Stimulated activated CD8-positive, alpha-beta memory T cell treated with anti-CD3 and anti-CD28 coated beads, Interleukin-12 subunit alpha, Interleukin-12 subunit beta, amount 100 ng/mL, for 24 hours (primary cell): ENCODE measurements at regions not wholly inside any gene's neighbourhood (a gene's known extent, or its start where the extent isn't known, plus 50 kb on each side); places are given as distances from the start of the nearest gene placed in this dataset.

Source experiments
- DNase-seq: peaks from one replicate; pipeline ENCODE4 v3.0.0-alpha.2; 2020; ENCODE audit errors: extremely low read depth

GRCh38 chr2:12284487-12284886 is 432.2 kb upstream of the TRIB2 start:
- DNase-seq = no peak

DNA sequence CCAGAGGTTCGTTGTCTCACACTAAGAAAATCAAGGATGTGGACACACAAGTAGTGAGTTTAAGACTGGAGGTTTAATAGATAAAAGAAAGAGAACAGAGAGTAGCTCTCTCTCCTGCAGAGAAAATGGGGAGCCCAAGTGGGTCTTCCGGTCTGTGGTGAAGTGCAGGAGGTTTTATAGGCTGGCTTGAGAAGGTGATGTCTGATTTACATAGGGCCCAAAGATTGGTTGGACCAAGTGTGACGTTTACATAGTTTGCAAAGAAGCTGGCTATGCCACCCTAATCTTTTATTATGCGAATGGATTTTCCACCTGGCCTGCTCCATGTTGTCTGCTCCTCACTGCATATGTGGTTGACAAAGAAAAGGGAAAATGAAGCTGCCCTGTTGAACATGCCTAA is 430.4 kb upstream of the TRIB2 start:
- DNase-seq = no peak

DNA sequence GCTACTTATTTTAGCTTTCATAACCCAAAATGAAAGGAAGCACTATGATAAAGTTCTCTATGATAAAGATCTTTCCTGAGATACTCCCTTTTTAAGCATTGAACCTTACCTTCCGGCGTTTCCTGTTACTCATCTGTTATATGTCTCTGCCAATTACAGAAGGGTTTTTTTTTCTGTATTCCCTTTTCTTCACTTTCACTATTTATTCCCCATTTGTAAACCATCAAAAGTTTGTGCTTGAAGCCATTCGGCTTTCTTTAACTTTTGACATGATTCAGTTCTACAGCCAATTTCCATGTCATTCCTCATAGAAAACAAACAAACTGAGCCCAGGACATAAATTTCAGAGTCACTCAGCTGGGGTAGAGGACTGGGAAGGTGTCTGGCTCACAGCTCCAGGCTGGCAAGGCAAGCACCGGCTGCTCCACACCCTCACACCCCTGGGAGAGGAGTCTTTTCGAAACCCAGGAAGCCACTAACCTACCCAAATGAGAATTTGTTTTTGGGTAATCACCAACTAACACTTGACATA is 429.4 kb upstream of the TRIB2 start:
- DNase-seq = no peak

- DNase-seq = no peak
These were observed 428.7 kb upstream of the TRIB2 start for GRCh38 chr2:12288048-12288447.

- DNase-seq = no peak
These were observed 427.5 kb upstream of the TRIB2 start for GRCh38 chr2:12289120-12289802.

- DNase-seq = no peak
These were observed 425.4 kb upstream of the TRIB2 start for GRCh38 chr2:12291303-12291702.

DNA sequence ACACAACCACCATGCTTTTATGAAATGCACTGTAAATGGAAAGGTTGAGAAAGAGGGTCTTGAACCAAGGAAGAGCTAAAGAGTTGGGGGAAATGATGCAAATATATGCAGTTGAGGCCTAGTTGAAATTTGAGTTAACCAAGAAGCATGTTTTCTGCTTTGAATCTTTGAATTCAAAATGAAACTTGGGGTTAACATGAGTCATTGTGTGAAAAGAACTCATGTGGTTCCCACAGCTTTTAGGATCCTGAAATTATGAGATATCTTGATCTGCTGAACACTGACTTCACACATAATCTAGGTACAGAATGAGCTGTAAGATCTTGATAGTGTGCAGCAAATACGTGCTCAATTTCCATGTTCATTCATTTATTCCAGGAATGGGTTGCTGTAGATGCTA is 422.9 kb upstream of the TRIB2 start:
- DNase-seq = no peak

- DNase-seq = no peak
These were observed 420.7 kb upstream of the TRIB2 start for GRCh38 chr2:12295856-12296519.

GRCh38 chr2:12296915-12297314 is 419.8 kb upstream of the TRIB2 start:
- DNase-seq = no peak

DNA sequence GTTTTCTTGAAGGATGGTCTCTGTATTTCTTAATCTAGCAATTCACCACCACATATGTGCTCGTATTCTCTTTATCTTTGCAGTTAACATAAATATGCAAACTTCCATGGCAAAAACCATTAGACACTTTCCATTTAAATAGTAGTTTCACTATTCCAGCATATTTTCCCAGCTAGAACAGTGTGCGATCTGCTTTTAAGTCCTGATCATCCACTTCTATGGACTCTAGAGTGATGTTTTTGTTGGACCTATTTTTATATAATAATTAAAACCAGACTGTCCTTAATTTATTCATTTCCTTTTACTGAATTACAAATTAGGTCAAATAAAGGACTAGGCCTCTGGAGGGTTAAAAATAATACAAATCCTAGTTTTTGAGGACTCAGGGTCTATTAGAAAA is 418.4 kb upstream of the TRIB2 start:
- no peak for DNase-seq

DNA sequence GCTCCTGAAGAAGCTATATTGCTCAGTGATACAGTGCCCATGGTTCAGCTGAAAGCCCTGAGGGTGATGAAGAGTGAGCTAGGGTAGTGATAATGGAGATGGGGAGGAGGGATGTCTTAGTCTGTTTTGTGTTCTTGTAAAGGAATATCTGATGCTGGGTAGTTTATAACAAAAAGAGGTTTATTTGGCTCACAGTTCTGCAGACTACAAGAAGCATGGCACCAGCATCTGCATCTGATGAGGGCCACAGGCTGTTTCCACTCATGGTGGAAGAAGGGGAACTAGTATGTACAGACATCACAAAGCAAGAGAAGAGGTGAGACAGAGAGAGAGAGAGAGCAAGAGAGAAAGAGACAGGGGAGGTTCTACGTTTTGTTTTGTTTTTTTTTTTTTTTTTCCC is 417.3 kb upstream of the TRIB2 start:
- no peak for DNase-seq

DNA sequence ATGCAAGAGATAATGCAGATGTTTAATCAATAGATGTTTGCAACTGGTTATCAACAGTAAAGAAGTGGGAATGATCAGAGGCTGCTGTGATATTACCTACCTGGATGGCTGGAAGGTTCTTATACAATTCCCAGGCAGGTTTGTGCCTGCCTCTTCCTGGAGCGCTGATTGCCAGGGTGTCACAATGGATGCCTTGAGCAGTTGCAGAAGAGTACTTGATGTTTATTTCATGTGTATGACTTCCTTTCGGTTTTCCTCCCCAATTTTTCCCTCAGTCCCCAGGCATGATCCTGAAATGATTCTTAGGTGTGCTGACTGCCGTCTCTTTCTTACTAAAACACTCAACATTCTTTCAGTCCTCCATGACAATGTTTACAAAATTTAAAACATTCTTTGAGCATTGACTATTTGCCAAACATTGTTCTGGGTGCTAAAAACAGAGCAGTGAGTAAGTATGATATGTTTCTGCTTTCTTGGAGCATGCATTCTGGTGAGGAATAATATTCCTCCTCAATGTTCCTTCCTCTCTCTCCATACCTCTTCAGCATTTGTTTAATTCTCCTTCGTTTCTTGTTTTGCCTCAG is 416.6 kb upstream of the TRIB2 start:
- no peak for DNase-seq

DNA sequence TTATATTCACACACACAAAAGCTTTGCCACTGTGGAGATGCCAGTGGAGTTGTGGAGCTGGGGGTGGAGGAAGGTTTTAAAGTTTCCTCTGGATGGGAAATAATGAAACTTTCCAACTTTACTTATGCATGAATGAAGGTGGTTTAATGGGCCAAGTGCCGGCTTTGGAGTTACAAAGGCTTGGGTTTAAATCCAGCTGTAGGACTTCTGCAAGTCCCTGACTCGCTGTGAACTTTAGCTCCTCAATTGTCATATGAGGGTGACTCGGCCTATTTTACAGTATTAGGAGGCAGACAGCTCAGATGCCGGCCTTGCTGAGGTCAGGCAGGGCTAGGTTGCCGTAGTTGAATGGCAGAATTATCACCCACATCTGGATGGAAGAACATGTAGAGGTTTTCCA is 415.8 kb upstream of the TRIB2 start:
- no peak for DNase-seq

- no peak for DNase-seq
These were observed 414.6 kb upstream of the TRIB2 start for GRCh38 chr2:12302140-12302539.

GRCh38 chr2:12302691-12303090 is 414.0 kb upstream of the TRIB2 start:
- DNase-seq = no peak

DNA sequence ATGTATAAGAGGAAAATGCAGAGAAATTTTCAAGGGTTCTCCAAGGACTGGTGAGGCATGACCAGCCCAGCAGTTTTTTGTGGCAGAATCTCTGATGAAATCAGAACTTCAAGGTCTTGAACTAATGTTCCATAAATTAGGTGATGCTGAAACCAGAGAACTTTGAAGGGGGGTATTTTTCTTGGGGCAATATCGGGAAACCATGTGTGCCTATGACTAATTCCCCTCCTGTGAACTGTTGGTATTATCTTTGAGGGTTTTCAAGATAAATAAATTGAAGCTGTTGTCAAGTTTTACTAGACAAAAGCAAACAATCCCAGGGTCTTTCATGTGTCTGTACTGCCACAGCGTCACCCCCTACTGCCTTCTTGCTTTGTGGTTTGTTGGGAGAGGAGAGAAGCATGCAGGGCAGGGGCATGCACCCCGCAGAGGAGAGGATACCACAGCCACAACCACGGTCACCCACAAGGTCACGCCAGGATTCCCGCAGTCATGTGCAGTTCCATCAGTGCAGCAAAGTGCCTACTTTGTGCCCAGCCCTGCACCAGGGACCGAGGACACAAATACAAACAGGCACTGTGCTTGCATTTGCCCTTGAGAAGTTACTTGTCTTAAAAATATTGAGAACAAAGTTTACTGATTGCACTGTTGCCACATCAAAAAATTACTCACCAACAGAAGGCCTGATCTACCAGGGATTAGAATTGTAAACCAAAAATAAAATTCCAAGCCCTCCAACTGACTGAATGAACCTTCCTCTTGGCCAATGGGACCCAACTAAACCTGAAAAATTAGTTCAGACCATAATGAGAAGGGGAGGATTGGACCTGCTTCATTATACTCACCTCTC is 413.3 kb upstream of the TRIB2 start:
- peak; percentile 1 for DNase-seq

- no peak for DNase-seq
These were observed 412.1 kb upstream of the TRIB2 start for GRCh38 chr2:12304564-12305171.

GRCh38 chr2:12305931-12306330 is 410.8 kb upstream of the TRIB2 start:
- DNase-seq = no peak

- DNase-seq = no peak
These were observed 406.3 kb upstream of the TRIB2 start for GRCh38 chr2:12310399-12310798.

GRCh38 chr2:12313445-12314126 is 403.1 kb upstream of the TRIB2 start:
- DNase-seq = no peak

- no peak for DNase-seq
These were observed 402.5 kb upstream of the TRIB2 start for GRCh38 chr2:12314127-12314760.
